DOHH2 (cell line): ENCODE measurements at regions not wholly inside any gene's neighbourhood (a gene's known extent, or its start where the extent isn't known, plus 50 kb on each side); places are given as distances from the start of the nearest gene placed in this dataset.

Experiments used
- EZH2phosphoT487 ChIP-seq: fragments of 200-600 bp; sonication (generic); IDR thresholded peaks from 2 replicates; pipeline ENCODE4 v1.6.1; 2017; ENCODE audit warnings: borderline replicate concordance, mild to moderate bottlenecking, antibody characterized with exemption, low read length, moderate library complexity, mixed read lengths
- TF ChIP-seq, protein P1 (sequence below): fragments of 200-600 bp; sonication (generic); IDR thresholded peaks from one replicate; pipeline ENCODE4 v1.5.1; 2014; ENCODE audit warnings: antibody characterized with exemption, mild to moderate bottlenecking, low read depth, low read length; ENCODE audit not compliant: poor library complexity, severe bottlenecking

DNA sequence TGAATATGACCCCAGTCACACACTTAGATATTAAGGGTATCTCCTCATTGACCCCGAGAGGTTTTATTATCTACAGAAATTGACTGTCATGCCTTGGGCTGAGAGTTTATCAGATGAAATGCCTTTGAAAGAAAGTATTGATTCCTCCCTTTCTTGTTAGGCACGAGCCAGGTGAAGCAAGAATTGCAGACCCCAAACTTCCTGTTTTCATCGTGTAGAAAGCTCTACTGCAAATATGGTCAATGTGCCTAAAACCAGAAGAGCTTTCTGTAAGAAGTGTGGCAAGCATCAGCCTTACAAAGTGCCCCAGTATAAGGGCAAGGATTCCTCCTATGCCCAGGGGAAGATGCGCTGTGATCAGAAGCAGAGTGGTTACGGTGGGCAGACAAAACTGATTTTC is 143.9 kb upstream of the FUT8 start:
- no peak for TF ChIP-seq EZH2phosphoT487
- TF ChIP-seq, protein P1, sequence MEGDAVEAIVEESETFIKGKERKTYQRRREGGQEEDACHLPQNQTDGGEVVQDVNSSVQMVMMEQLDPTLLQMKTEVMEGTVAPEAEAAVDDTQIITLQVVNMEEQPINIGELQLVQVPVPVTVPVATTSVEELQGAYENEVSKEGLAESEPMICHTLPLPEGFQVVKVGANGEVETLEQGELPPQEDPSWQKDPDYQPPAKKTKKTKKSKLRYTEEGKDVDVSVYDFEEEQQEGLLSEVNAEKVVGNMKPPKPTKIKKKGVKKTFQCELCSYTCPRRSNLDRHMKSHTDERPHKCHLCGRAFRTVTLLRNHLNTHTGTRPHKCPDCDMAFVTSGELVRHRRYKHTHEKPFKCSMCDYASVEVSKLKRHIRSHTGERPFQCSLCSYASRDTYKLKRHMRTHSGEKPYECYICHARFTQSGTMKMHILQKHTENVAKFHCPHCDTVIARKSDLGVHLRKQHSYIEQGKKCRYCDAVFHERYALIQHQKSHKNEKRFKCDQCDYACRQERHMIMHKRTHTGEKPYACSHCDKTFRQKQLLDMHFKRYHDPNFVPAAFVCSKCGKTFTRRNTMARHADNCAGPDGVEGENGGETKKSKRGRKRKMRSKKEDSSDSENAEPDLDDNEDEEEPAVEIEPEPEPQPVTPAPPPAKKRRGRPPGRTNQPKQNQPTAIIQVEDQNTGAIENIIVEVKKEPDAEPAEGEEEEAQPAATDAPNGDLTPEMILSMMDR = no peak
